Renal pelvis (tissue), 1 donor: ENCODE measurements at regions not wholly inside any gene's neighbourhood (a gene's known extent, or its start where the extent isn't known, plus 50 kb on each side); places are given as distances from the start of the nearest gene placed in this dataset.
"Not testable (repeated sequence)": the region's sequence is repeated elsewhere in the genome, so short reads cannot be mapped to it uniquely, and the experiment has no call there.

Source experiments
- DNase-seq: peaks from one replicate; pipeline ENCODE4 v3.0.0-alpha.2; 2013

GRCh38 chr16:73400951-73401350, 353.0 kb upstream of the ZFHX3 start:
- no peak for DNase-seq

GRCh38 chr16:73399997-73400396, 352.1 kb upstream of the ZFHX3 start:
- no peak for DNase-seq

GRCh38 chr16:73399486-73399885, 351.6 kb upstream of the ZFHX3 start:
- no peak for DNase-seq

GRCh38 chr16:73398604-73399003, 350.7 kb upstream of the ZFHX3 start:
- DNase-seq: not testable (repeated sequence)

GRCh38 chr16:73396556-73396955, 348.6 kb upstream of the ZFHX3 start:
- no peak for DNase-seq

GRCh38 chr16:73390936-73391335, 343.0 kb upstream of the ZFHX3 start:
- DNase-seq: no peak

- no peak for DNase-seq
These were observed 342.6 kb upstream of the ZFHX3 start for GRCh38 chr16:73390491-73390890.

- no peak for DNase-seq
These were observed 341.2 kb upstream of the ZFHX3 start for GRCh38 chr16:73389085-73389484.

- DNase-seq: no peak
These were observed 340.1 kb upstream of the ZFHX3 start for GRCh38 chr16:73387979-73388378.

- DNase-seq: no peak
These were observed 337.8 kb upstream of the ZFHX3 start for GRCh38 chr16:73385696-73386095.

GRCh38 chr16:73384506-73385089, 336.7 kb upstream of the ZFHX3 start:
- DNase-seq: no peak

GRCh38 chr16:73383988-73384365, 336.0 kb upstream of the ZFHX3 start:
- no peak for DNase-seq

- DNase-seq: no peak
These were observed 335.5 kb upstream of the ZFHX3 start for GRCh38 chr16:73383195-73383987.

GRCh38 chr16:73378471-73378870, 330.5 kb upstream of the ZFHX3 start:
- DNase-seq: no peak

GRCh38 chr16:73371584-73372319, 323.8 kb upstream of the ZFHX3 start:
- DNase-seq: no peak

- DNase-seq: no peak
These were observed 321.9 kb upstream of the ZFHX3 start for GRCh38 chr16:73369851-73370250.

GRCh38 chr16:73368715-73369114, 320.8 kb upstream of the ZFHX3 start:
- no peak for DNase-seq

GRCh38 chr16:73365016-73365551, 317.2 kb upstream of the ZFHX3 start:
- DNase-seq: no peak

- no peak for DNase-seq
These were observed 316.5 kb upstream of the ZFHX3 start for GRCh38 chr16:73364413-73364812.

- DNase-seq: no peak
These were observed 313.1 kb upstream of the ZFHX3 start for GRCh38 chr16:73361061-73361460.

GRCh38 chr16:73356401-73357079, 308.6 kb upstream of the ZFHX3 start:
- DNase-seq: no peak

GRCh38 chr16:73355981-73356380, 308.1 kb upstream of the ZFHX3 start:
- DNase-seq: no peak
